HEK293 (cell line): ENCODE measurements at regions not wholly inside any gene's neighbourhood (a gene's known extent, or its start where the extent isn't known, plus 50 kb on each side); places are given as distances from the start of the nearest gene placed in this dataset.

Experiments used
- CTCF ChIA-PET: fragments of 350-600 bp; formaldehyde crosslinking; extraction: SDS; loops from one replicate; lab custom pipeline; 2021; ENCODE audit warnings: antibody characterized with exemption; lab: Yijun Ruan, JAX
- POLR2A ChIA-PET: fragments of 300-600 bp; formaldehyde crosslinking; extraction: SDS; loops from one replicate; lab custom pipeline; 2020; ENCODE audit warnings: antibody characterized with exemption, inconsistent platforms; lab: Yijun Ruan, JAX
- H3K27ac ChIP-seq: fragments of 200-500 bp; sonication (Bioruptor generic); 2 replicates; pipeline ENCODE4 v1.5.1; 2014; ENCODE audit warnings: low read depth, low read length, control low read depth, inconsistent platforms; ENCODE audit errors: extremely low read depth
- H3K36me3 ChIP-seq, 2 experiments: fragments of 200-500 bp in 1 of 2; sonication (Bioruptor generic) in 1 of 2; 1 replicate in 1 of 2; 2 replicates in 1 of 2; pipeline ENCODE4 v1.5.1; 2014 to 2017; ENCODE audit warnings: inconsistent platforms in 2 of 2, low read length in 2 of 2; ENCODE audit not compliant: control insufficient read depth in 2 of 2, insufficient read depth in 1 of 2
- H3K4me1 ChIP-seq: fragments of 200-500 bp; sonication (Bioruptor generic); 2 replicates; pipeline ENCODE4 v1.5.1; 2014; ENCODE audit warnings: mild to moderate bottlenecking, low read length, inconsistent platforms; ENCODE audit not compliant: control insufficient read depth, insufficient read depth
- H3K4me3 ChIP-seq: 2 replicates; pipeline ENCODE4 v1.5.1; 2011; ENCODE audit warnings: low read depth, mild to moderate bottlenecking, control low read depth, low read length, moderate library complexity
- H3K9me3 ChIP-seq: fragments of 200-500 bp; sonication (Bioruptor generic); 2 replicates; pipeline ENCODE4 v1.5.1; 2014; ENCODE audit warnings: low read depth, low read length, inconsistent platforms; ENCODE audit not compliant: control insufficient read depth, insufficient read depth
- BCL6B ChIP-seq: fragments of 450-650 bp; formaldehyde crosslinking; IDR thresholded peaks from 2 replicates; pipeline ENCODE4 v1.5.1; 2017; ENCODE audit warnings: missing biosample characterization, missing genetic modification characterization
- GLI4 ChIP-seq: fragments of 450-650 bp; formaldehyde crosslinking; IDR thresholded peaks from 2 replicates; pipeline ENCODE4 v1.5.1; 2016; ENCODE audit warnings: missing biosample characterization, missing genetic modification characterization
- GLIS1 ChIP-seq: fragments of 450-650 bp; formaldehyde crosslinking; IDR thresholded peaks from 2 replicates; pipeline ENCODE4 v1.5.1; 2016; ENCODE audit warnings: missing biosample characterization, missing genetic modification characterization
- HOXC10 ChIP-seq: sonication (generic); formaldehyde crosslinking; IDR thresholded peaks from 2 replicates; pipeline ENCODE4 v1.8.1; 2023; ENCODE audit warnings: mild to moderate bottlenecking, missing genetic modification reagents
- KLF17 ChIP-seq: fragments of 450-650 bp; formaldehyde crosslinking; IDR thresholded peaks from 2 replicates; pipeline ENCODE4 v1.5.1; 2016; ENCODE audit warnings: missing biosample characterization, missing genetic modification characterization
- SALL2 ChIP-seq: fragments of 450-650 bp; formaldehyde crosslinking; IDR thresholded peaks from 2 replicates; pipeline ENCODE4 v1.5.0; 2017; ENCODE audit warnings: missing biosample characterization, mild to moderate bottlenecking, missing genetic modification characterization, borderline replicate concordance
- SETDB1 ChIP-seq: IDR thresholded peaks from one replicate; pipeline ENCODE4 v1.6.1; 2017; ENCODE audit warnings: mild to moderate bottlenecking, low read length, moderate library complexity, mixed read lengths; ENCODE audit not compliant: insufficient read length
- SP2 ChIP-seq: fragments of 450-650 bp; formaldehyde crosslinking; IDR thresholded peaks from 2 replicates; pipeline ENCODE4 v1.5.1; 2016; ENCODE audit warnings: missing biosample characterization, missing genetic modification characterization
- TSHZ1 ChIP-seq: fragments of 450-650 bp; formaldehyde crosslinking; IDR thresholded peaks from 2 replicates; pipeline ENCODE4 v1.5.1; 2016; ENCODE audit warnings: missing biosample characterization, missing genetic modification characterization, borderline replicate concordance
- WT1 ChIP-seq: fragments of 450-650 bp; formaldehyde crosslinking; IDR thresholded peaks from 2 replicates; pipeline ENCODE4 v1.5.1; 2016; ENCODE audit warnings: missing biosample characterization, missing genetic modification characterization
- ZFP41 ChIP-seq: fragments of 450-650 bp; formaldehyde crosslinking; IDR thresholded peaks from 2 replicates; pipeline ENCODE4 v1.5.1; 2016; ENCODE audit warnings: missing biosample characterization, missing genetic modification characterization, borderline replicate concordance
- ZIC2 ChIP-seq: fragments of 450-650 bp; formaldehyde crosslinking; IDR thresholded peaks from 2 replicates; pipeline ENCODE4 v1.5.1; 2016; ENCODE audit warnings: missing biosample characterization, missing genetic modification characterization
- ZNF10 ChIP-seq: fragments of 450-650 bp; formaldehyde crosslinking; IDR thresholded peaks from 2 replicates; pipeline ENCODE4 v1.5.1; 2017; ENCODE audit warnings: missing biosample characterization, missing genetic modification characterization
- ZNF114 ChIP-seq: fragments of 450-650 bp; formaldehyde crosslinking; IDR thresholded peaks from 2 replicates; pipeline ENCODE4 v1.5.0; 2017; ENCODE audit warnings: missing biosample characterization, missing genetic modification characterization
- ZNF169 ChIP-seq: fragments of 450-650 bp; formaldehyde crosslinking; IDR thresholded peaks from 2 replicates; pipeline ENCODE4 v1.5.1; 2016; ENCODE audit warnings: missing biosample characterization, missing genetic modification characterization
- ZNF175 ChIP-seq: fragments of 450-650 bp; formaldehyde crosslinking; IDR thresholded peaks from 2 replicates; pipeline ENCODE4 v1.5.1; 2016; ENCODE audit warnings: missing biosample characterization, missing genetic modification characterization
- ZNF221 ChIP-seq: fragments of 450-650 bp; formaldehyde crosslinking; IDR thresholded peaks from 2 replicates; pipeline ENCODE4 v1.5.1; 2017; ENCODE audit warnings: missing biosample characterization, missing genetic modification characterization, borderline replicate concordance
- ZNF23 ChIP-seq: fragments of 450-650 bp; formaldehyde crosslinking; IDR thresholded peaks from 2 replicates; pipeline ENCODE4 v1.5.1; 2016; ENCODE audit warnings: missing biosample characterization, missing genetic modification characterization, borderline replicate concordance
- ZNF24 ChIP-seq: fragments of 450-650 bp; formaldehyde crosslinking; IDR thresholded peaks from 2 replicates; pipeline ENCODE4 v1.5.1; 2016; ENCODE audit warnings: missing biosample characterization, missing genetic modification characterization
- ZNF248 ChIP-seq: fragments of 450-650 bp; formaldehyde crosslinking; IDR thresholded peaks from 2 replicates; pipeline ENCODE4 v1.5.1; 2017; ENCODE audit warnings: missing biosample characterization, missing genetic modification characterization
- ZNF280C ChIP-seq: fragments of 450-650 bp; formaldehyde crosslinking; IDR thresholded peaks from 2 replicates; pipeline ENCODE4 v1.5.1; 2016; ENCODE audit warnings: missing biosample characterization, missing genetic modification characterization
- ZNF292 ChIP-seq: fragments of 450-650 bp; formaldehyde crosslinking; IDR thresholded peaks from 2 replicates; pipeline ENCODE4 v1.5.1; 2016; ENCODE audit warnings: low read depth, missing biosample characterization, missing genetic modification characterization, borderline replicate concordance
- ZNF521 ChIP-seq: fragments of 450-650 bp; formaldehyde crosslinking; IDR thresholded peaks from 2 replicates; pipeline ENCODE4 v1.5.1; 2017; ENCODE audit warnings: missing biosample characterization, mild to moderate bottlenecking, missing genetic modification characterization
- ZNF544 ChIP-seq: fragments of 450-650 bp; formaldehyde crosslinking; IDR thresholded peaks from 2 replicates; pipeline ENCODE4 v1.5.0; 2017; ENCODE audit warnings: missing biosample characterization, missing genetic modification characterization
- ZNF561 ChIP-seq: fragments of 450-650 bp; IDR thresholded peaks from 2 replicates; pipeline ENCODE4 v1.5.1; 2018; ENCODE audit warnings: missing biosample characterization, missing genetic modification characterization, borderline replicate concordance
- ZNF600 ChIP-seq: fragments of 450-650 bp; formaldehyde crosslinking; IDR thresholded peaks from 2 replicates; pipeline ENCODE4 v1.5.1; 2016; ENCODE audit warnings: missing biosample characterization, missing genetic modification characterization
- ZNF677 ChIP-seq: fragments of 450-650 bp; IDR thresholded peaks from 2 replicates; pipeline ENCODE4 v1.5.0; 2018; ENCODE audit warnings: missing biosample characterization, mild to moderate bottlenecking, missing genetic modification characterization, moderate library complexity
- ZNF76 ChIP-seq: fragments of 450-650 bp; formaldehyde crosslinking; IDR thresholded peaks from 2 replicates; pipeline ENCODE4; 2016; ENCODE audit warnings: low read depth, missing biosample characterization, missing genetic modification characterization, borderline replicate concordance

- Histone ChIP-seq H3K36me3 (no peaks in the 10 kb centered on the region), H3K9me3 (no peaks in the 10 kb centered on the region), H3K27ac (no peak overlapping the region), H3K4me3 (no peak overlapping the region), H3K4me1 (no peaks in the 10 kb centered on the region)
- CTCF ChIA-PET: no interaction called here
- TF ChIP-seq ZNF561 (tag by site-specific recombination): no peak
- no peak for TF ChIP-seq ZNF677
- no peak for TF ChIP-seq ZNF10 (tag by site-specific recombination)
- no peak for TF ChIP-seq GLIS1 (tag by site-specific recombination)
- TF ChIP-seq ZNF600: no peak
- TF ChIP-seq ZIC2 (tag by site-specific recombination): no peak
- TF ChIP-seq ZNF221 (tag by site-specific recombination): no peak
- no peak for TF ChIP-seq GLI4 (tag by site-specific recombination)
- TF ChIP-seq ZNF23: no peak
- TF ChIP-seq WT1: no peak
- TF ChIP-seq ZNF24 (tag by site-specific recombination): no peak
- TF ChIP-seq TSHZ1 (tag by site-specific recombination): no peak
- TF ChIP-seq SETDB1: no peak
- no peak for TF ChIP-seq ZNF248 (tag by site-specific recombination)
- POLR2A ChIA-PET: no interaction called here
Measured at GRCh38 chr20:10893321-10893720, 219.5 kb upstream of the JAG1 start.

GRCh38 chr20:10897336-10897735, 223.5 kb upstream of the JAG1 start:
- H3K4me3 ChIP-seq: no peak overlapping the region
- H3K4me1 ChIP-seq: no peaks in the 10 kb centered on the region
- no peak overlapping the region for H3K27ac ChIP-seq
- no peaks in the 10 kb centered on the region for H3K36me3 ChIP-seq
- POLR2A ChIA-PET: no interaction called here
- no peaks in the 10 kb centered on the region for H3K9me3 ChIP-seq
- CTCF ChIA-PET: no interaction called here
- TF ChIP-seq ZNF175 (tag by site-specific recombination) (no peak), ZFP41 (no peak), ZNF292 (tag by site-specific recombination) (no peak), ZNF114 (tag by site-specific recombination) (no peak), ZIC2 (tag by site-specific recombination) (no peak), HOXC10 (CRISPR knock-in tag) (no peak), KLF17 (tag by site-specific recombination) (no peak), BCL6B (tag by site-specific recombination) (no peak), ZNF280C (no peak), ZNF169 (no peak), ZNF76 (tag by site-specific recombination) (no peak), SP2 (tag by site-specific recombination) (no peak), ZNF544 (tag by site-specific recombination) (no peak), ZNF521 (tag by site-specific recombination) (no peak), SALL2 (no peak)
